ENCODE measurements at regions not wholly inside any gene's neighbourhood (a gene's known extent, or its start where the extent isn't known, plus 50 kb on each side); places are given as distances from the start of the nearest gene placed in this dataset.

- DNase-seq (ENCODE audit: low spot score), result no peak
- Histone ChIP-seq H3K4me1 (ENCODE audit: insufficient read depth, low read length, poor library complexity, severe bottlenecking) (no peaks in the 10 kb centered on the region), H3K9me2 (ENCODE audit: insufficient read depth, low read length) (no peaks in the 10 kb centered on the region), H3K79me2 (ENCODE audit: insufficient read depth, low read depth, low read length) (no peaks in the 10 kb centered on the region), H2AFZ (ENCODE audit: low read length) (no peak overlapping the region), H3K4me3 (ENCODE audit: low read depth, low read length, poor library complexity, severe bottlenecking) (no peak overlapping the region), H3K27ac (ENCODE audit: low read depth, low read length, poor library complexity, severe bottlenecking) (no peak overlapping the region), H3K9me3 (ENCODE audit: low read length) (no peaks in the 10 kb centered on the region), H3K36me3 (ENCODE audit: insufficient read depth, low read length) (no peaks in the 10 kb centered on the region), H3K4me2 (ENCODE audit: low read length) (no peak overlapping the region), H4K20me1 (ENCODE audit: insufficient read depth, low read length) (no peaks in the 10 kb centered on the region)
- intact Hi-C loops (cut with micrococcal nuclease; ENCODE audit: unreplicated experiment), result no loop called here
- BruUV-seq (replicated peaks), result no TSS peak
- POLR2A ChIA-PET, result no interaction called here
- CTCF ChIA-PET (ENCODE audit: unreplicated experiment), result no interaction called here
- TF ChIP-seq CTCF (conservative IDR thresholded peaks at IDR 0.05; ENCODE audit: low read length) (no peak), EZH2phosphoT487 (IDR thresholded peaks at IDR 0.05; ENCODE audit: borderline replicate concordance, low read depth, low read length) (no peak)
These were observed 239.7 kb upstream of the PLD5 start for GRCh38 chr1:242764161-242764560.

- no peaks in the 10 kb centered on the region for H3K9me2 ChIP-seq (ENCODE audit: insufficient read depth, low read length)
- intact Hi-C loops (cut with micrococcal nuclease; ENCODE audit: unreplicated experiment), result no loop called here
- H3K36me3 ChIP-seq (ENCODE audit: insufficient read depth, low read length), result no peaks in the 10 kb centered on the region
- H3K4me1 ChIP-seq (ENCODE audit: insufficient read depth, low read length, poor library complexity, severe bottlenecking), result no peaks in the 10 kb centered on the region
- ChIA-PET POLR2A (interaction anchor here (1.0 kb wide), 1 partner anchor 23 kb away, joined by 3 read pairs; no protein-coding TSS in a partner anchor), CTCF (ENCODE audit: unreplicated experiment) (no interaction called here)
- no TSS peak for BruUV-seq (replicated peaks)
- no peak overlapping the region for H2AFZ ChIP-seq (ENCODE audit: low read length)
- no peaks in the 10 kb centered on the region for H4K20me1 ChIP-seq (ENCODE audit: insufficient read depth, low read length)
- H3K4me3 ChIP-seq (ENCODE audit: low read depth, low read length, poor library complexity, severe bottlenecking), result no peak overlapping the region
- no peaks in the 10 kb centered on the region for H3K9me3 ChIP-seq (ENCODE audit: low read length)
- no peak overlapping the region for H3K4me2 ChIP-seq (ENCODE audit: low read length)
- no peak for DNase-seq (ENCODE audit: low spot score)
- no peak overlapping the region for H3K27ac ChIP-seq (ENCODE audit: low read depth, low read length, poor library complexity, severe bottlenecking)
- no peaks in the 10 kb centered on the region for H3K79me2 ChIP-seq (ENCODE audit: insufficient read depth, low read depth, low read length)
- no peak for TF ChIP-seq EZH2phosphoT487 (IDR thresholded peaks at IDR 0.05; ENCODE audit: borderline replicate concordance, low read depth, low read length)
- no peak for TF ChIP-seq CTCF (conservative IDR thresholded peaks at IDR 0.05; ENCODE audit: low read length)
These were observed 237.1 kb upstream of the PLD5 start for GRCh38 chr1:242761556-242761955.

- Histone ChIP-seq H3K9me2 (ENCODE audit: insufficient read depth, low read length) (no peaks in the 10 kb centered on the region), H3K4me2 (ENCODE audit: low read length) (no peak overlapping the region), H4K20me1 (ENCODE audit: insufficient read depth, low read length) (no peaks in the 10 kb centered on the region), H3K4me3 (ENCODE audit: low read depth, low read length, poor library complexity, severe bottlenecking) (no peak overlapping the region), H3K36me3 (ENCODE audit: insufficient read depth, low read length) (no peaks in the 10 kb centered on the region), H3K9me3 (ENCODE audit: low read length) (no peaks in the 10 kb centered on the region), H3K4me1 (ENCODE audit: insufficient read depth, low read length, poor library complexity, severe bottlenecking) (no peaks in the 10 kb centered on the region), H3K79me2 (ENCODE audit: insufficient read depth, low read depth, low read length) (no peaks in the 10 kb centered on the region), H3K27ac (ENCODE audit: low read depth, low read length, poor library complexity, severe bottlenecking) (no peak overlapping the region), H2AFZ (ENCODE audit: low read length) (no peak overlapping the region)
- BruUV-seq (replicated peaks), result no TSS peak
- ChIA-PET CTCF (ENCODE audit: unreplicated experiment) (no interaction called here), POLR2A (no interaction called here)
- intact Hi-C loops (cut with micrococcal nuclease; ENCODE audit: unreplicated experiment), result no loop called here
- no peak for DNase-seq (ENCODE audit: low spot score)
- TF ChIP-seq CTCF (conservative IDR thresholded peaks at IDR 0.05; ENCODE audit: low read length), result no peak
- TF ChIP-seq EZH2phosphoT487 (IDR thresholded peaks at IDR 0.05; ENCODE audit: borderline replicate concordance, low read depth, low read length), result no peak
These were observed 230.4 kb upstream of the PLD5 start for GRCh38 chr1:242754926-242755325.

Measured in OCI-LY7 (cell line).